ENCODE measurements at regions not wholly inside any gene's neighbourhood (a gene's known extent, or its start where the extent isn't known, plus 50 kb on each side); places are given as distances from the start of the nearest gene placed in this dataset.
"Not testable (repeated sequence)": the region's sequence is repeated elsewhere in the genome, so short reads cannot be mapped to it uniquely, and the experiment has no call there.

DNA sequence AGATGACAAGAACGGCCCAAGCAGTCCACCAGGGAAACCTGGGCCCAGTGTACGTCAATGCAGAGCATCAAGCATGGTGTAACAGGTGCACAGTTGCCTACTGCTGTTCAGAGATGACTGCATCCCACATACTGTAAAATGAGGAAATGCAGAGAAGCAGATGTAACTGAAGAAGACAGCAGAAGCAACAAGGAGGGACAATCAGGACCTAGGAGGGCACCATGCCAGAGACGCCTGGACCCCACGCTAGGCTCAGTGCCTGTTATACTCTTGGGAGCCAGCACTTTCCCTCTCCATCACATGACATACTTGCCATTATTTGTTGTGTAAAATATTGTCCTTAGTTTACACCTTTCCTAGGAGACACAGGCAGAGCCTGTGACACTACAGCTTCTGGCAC, 57.6 kb upstream of the ZNG1F start:
- TF ChIP-seq CTCF (conservative IDR thresholded peaks at IDR 0.05); ZFX (IDR thresholded peaks at IDR 0.05): not testable (repeated sequence)

All from C4-2B (cell line).